GM23248 (cell line): ENCODE measurements at regions not wholly inside any gene's neighbourhood (a gene's known extent, or its start where the extent isn't known, plus 50 kb on each side); places are given as distances from the start of the nearest gene placed in this dataset.

Experiments
- EZH2 ChIP-seq: fragments of 200-600 bp; sonication (generic); IDR thresholded peaks from 2 replicates; pipeline ENCODE4 v1.6.1; 2018; ENCODE audit warnings: antibody characterized with exemption, mild to moderate bottlenecking; ENCODE audit not compliant: insufficient read depth, poor library complexity, severe bottlenecking
- EZH2phosphoT487 ChIP-seq: fragments of 200-600 bp; sonication (generic); IDR thresholded peaks from 2 replicates; pipeline ENCODE4 v1.6.1; 2018; ENCODE audit warnings: antibody characterized with exemption, moderate library complexity, mild to moderate bottlenecking, low read depth; ENCODE audit not compliant: insufficient read depth

- no peak for TF ChIP-seq EZH2
- TF ChIP-seq EZH2phosphoT487: no peak
Observed at GRCh38 chr3:99084826-99085225, 183.3 kb upstream of the DCBLD2 start.
